ENCODE measurements at regions not wholly inside any gene's neighbourhood (a gene's known extent, or its start where the extent isn't known, plus 50 kb on each side); places are given as distances from the start of the nearest gene placed in this dataset.

DNA sequence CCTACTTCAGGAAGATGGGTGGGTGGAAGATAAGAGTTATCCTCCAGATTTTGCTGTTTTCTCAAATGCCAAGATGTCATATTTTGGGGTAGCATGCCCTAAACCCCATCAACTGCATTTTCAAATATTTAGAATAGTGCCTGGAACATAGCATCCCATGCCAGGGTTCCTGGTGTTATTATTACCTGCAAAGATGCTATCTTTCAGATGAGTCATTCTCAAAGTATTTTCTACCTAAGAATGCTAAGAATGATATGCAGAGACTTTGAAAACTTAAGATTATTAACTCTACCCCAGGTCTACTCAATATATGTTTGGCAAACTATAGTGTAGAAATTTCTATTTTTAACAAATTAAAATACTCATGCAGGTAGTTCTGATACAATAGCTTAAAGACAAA lies 934.3 kb upstream of the SLIT2 start:
- Histone ChIP-seq H3K4ac (ENCODE audit: low read depth, low read length) (no peak overlapping the region), H2BK120ac (ENCODE audit: low read depth, low read length, poor library complexity, severe bottlenecking) (no peak overlapping the region), H4K5ac (ENCODE audit: insufficient read length, low read depth, low read length) (no peak overlapping the region), H2BK20ac (ENCODE audit: low read depth, low read length, poor library complexity, severe bottlenecking) (no peak overlapping the region), H4K91ac (ENCODE audit: insufficient read length, low read depth, low read length) (no peak overlapping the region), H4K20me1 (ENCODE audit: control insufficient read depth, insufficient read depth, insufficient read length) (no peaks in the 10 kb centered on the region), H3K4me2 (ENCODE audit: insufficient read depth, insufficient read length, low read length) (no peak overlapping the region), H3K9me3 (ENCODE audit: control insufficient read depth, low read depth, low read length) (no peaks in the 10 kb centered on the region), H3K9ac (ENCODE audit: extremely low read depth, insufficient read length, low read length) (no peak overlapping the region), H2BK12ac (ENCODE audit: insufficient read length, low read depth, low read length) (no peak overlapping the region), H3K14ac (ENCODE audit: insufficient read depth, low read length) (no peak overlapping the region), H3K27ac (ENCODE audit: insufficient read length, low read depth, low read length) (no peak overlapping the region), H3K27me3 (ENCODE audit: insufficient read depth, low read length) (no peaks in the 10 kb centered on the region), H2BK15ac (ENCODE audit: low read depth, low read length) (no peak overlapping the region), H2AK5ac (ENCODE audit: insufficient read length, low read length) (no peak overlapping the region), H3K23me2 (ENCODE audit: insufficient read length, low read depth, low read length, poor library complexity, severe bottlenecking) (no peaks in the 10 kb centered on the region), H4K8ac (replicated peaks; ENCODE audit: insufficient read length, low read depth, low read length) (no peak overlapping the region), H2AFZ (ENCODE audit: low read length) (no peak overlapping the region), H3T11ph (ENCODE audit: low read length) (no peak overlapping the region), H3K18ac (ENCODE audit: insufficient read length, low read depth, low read length) (no peak overlapping the region), H3K23ac (ENCODE audit: insufficient read length, low read depth, low read length) (no peak overlapping the region), H3K79me2 (ENCODE audit: insufficient read depth, low read length) (no peaks in the 10 kb centered on the region), H3K4me1 (ENCODE audit: insufficient read depth, low read length) (peaks cover 2% of the 10 kb centered on the region; the same call in 1 of the 2 replicates), H3K56ac (ENCODE audit: insufficient read length, low read depth, low read length) (no peak overlapping the region), H2BK5ac (ENCODE audit: insufficient read length, low read length) (no peak overlapping the region), H3K79me1 (ENCODE audit: insufficient read depth, low read depth, low read length, poor library complexity, severe bottlenecking) (no peaks in the 10 kb centered on the region)
- DNase-seq = no peak
- Mint-ChIP-seq H3K4me1 (peaks cover 8 to 15% of the 10 kb centered on the region in 2 experiments), H3K4me3 (no peak overlapping the region), H3K9me3 (no peaks in the 10 kb centered on the region), H3K36me3 (ENCODE audit: insufficient read depth in 1 of 3, low read depth in 3 of 3) (no peaks in the 10 kb centered on the region), H3K27ac (no peak overlapping the region), H3K27me3 (ENCODE audit: low read depth) (no peaks in the 10 kb centered on the region; the same call in 1 of the 2 replicates)
- TF ChIP-seq, protein P1, sequence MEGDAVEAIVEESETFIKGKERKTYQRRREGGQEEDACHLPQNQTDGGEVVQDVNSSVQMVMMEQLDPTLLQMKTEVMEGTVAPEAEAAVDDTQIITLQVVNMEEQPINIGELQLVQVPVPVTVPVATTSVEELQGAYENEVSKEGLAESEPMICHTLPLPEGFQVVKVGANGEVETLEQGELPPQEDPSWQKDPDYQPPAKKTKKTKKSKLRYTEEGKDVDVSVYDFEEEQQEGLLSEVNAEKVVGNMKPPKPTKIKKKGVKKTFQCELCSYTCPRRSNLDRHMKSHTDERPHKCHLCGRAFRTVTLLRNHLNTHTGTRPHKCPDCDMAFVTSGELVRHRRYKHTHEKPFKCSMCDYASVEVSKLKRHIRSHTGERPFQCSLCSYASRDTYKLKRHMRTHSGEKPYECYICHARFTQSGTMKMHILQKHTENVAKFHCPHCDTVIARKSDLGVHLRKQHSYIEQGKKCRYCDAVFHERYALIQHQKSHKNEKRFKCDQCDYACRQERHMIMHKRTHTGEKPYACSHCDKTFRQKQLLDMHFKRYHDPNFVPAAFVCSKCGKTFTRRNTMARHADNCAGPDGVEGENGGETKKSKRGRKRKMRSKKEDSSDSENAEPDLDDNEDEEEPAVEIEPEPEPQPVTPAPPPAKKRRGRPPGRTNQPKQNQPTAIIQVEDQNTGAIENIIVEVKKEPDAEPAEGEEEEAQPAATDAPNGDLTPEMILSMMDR (conservative IDR thresholded peaks at IDR 0.05) = no peak
